ENCODE measurements at regions not wholly inside any gene's neighbourhood (a gene's known extent, or its start where the extent isn't known, plus 50 kb on each side); places are given as distances from the start of the nearest gene placed in this dataset.
"Not testable (repeated sequence)": the region's sequence is repeated elsewhere in the genome, so short reads cannot be mapped to it uniquely, and the experiment has no call there.

DNA sequence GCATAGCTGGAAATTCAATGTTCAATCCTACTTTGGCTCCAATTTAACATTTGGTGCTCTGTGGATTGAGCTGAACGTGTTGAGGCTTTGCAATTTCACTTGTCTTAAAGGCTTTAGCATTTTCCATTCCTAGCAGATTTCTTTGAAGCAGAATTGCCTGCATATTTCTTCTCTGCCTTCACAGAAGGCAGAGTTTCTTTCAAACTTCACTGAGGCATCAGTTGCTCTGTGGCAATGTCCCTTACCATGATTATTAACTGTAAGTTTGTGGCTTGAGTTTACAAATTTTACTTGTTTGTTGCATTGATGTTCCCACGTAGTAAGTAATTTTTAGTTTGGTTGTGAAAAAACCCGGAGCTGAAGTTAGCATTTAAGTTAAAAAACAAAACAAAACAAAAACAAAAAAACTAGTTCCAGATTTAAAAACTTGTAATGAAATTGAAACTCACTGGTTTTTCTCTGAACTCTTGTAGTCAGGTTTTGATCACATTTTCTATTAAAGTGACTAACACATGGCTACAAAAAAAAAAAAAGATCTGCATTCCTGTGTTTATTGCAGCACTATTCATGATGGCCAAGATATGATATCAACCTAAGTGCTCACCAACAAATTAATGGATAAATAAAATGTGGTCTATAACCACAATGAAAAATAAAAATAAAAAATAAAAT is 55.2 kb upstream of the UXS1 start:
- not testable (repeated sequence) for DNase-seq

DNA sequence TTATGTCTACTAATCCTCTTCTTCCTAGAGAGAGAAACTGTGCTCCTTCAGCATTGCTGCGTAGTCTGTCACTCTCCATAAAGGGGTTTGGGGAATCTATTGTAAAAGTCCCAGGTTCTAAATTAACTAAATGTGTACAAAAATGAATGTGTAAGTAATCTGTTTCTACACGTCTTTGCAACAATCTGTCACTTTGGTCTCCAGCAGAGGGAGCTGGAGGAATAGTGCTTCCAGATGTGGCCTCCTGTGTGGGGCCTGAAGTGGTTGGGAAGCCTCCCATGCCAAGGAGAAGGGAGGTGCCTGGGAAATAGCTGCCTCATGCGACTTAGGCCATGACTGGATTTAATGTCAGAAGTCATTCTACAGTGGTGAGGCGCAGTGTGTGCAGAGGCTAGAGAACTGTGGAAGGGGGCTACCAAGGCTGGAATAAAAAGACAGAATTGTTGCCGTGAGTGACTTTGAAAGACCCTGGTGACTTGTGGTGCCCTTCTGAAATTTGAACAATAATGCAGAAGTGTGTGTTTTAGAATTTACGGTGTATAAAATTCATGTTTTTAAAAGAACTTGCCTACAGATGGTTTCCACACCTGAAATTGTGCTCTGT is 54.5 kb upstream of the UXS1 start:
- not testable (repeated sequence) for DNase-seq

All from DMS79 treated with DMSO at 0.1 percent for 48 hours (cell line).